Body of pancreas (tissue), 4 donors: ENCODE measurements at regions not wholly inside any gene's neighbourhood (a gene's known extent, or its start where the extent isn't known, plus 50 kb on each side); places are given as distances from the start of the nearest gene placed in this dataset.

Experiments used
- CTCF ChIP-seq, 7 experiments: fragments of 450-650 bp in 4 of 7; fragments of 200-600 bp in 3 of 7; sonication (generic) in 3 of 7; IDR thresholded peaks; one replicate each; pipeline ENCODE4 v1.5.1; 2016 to 2019; ENCODE audit warnings: antibody characterized with exemption in 7 of 7
- POLR2A ChIP-seq, 3 donors: fragments of 450-650 bp; IDR thresholded peaks; one replicate each; pipeline ENCODE4 v1.6.1; 2016; ENCODE audit warnings: antibody characterized with exemption in 3 of 3, mild to moderate bottlenecking in 2 of 3

DNA sequence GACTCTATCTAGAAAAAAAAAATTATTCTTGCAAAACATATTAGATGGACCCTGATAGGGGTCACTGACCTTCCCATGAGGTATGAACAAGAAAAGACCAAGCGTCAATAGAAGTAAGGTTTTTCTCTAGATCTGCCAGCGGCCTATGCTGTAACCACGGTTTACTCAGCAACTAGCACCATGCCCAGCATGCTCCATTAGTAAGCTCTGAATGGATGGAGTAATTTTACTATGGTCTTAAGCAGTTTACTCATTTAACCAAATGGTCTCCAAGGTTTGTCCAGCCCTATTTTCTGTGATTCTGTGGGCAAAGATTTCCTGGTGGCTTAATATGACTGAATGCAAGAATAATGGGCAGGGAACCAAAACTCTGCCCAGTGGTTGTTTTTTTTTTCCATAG lies 113.9 kb downstream of the ADSS2 start:
- TF ChIP-seq CTCF (IDR thresholded peaks at IDR 0.05) (no peak), POLR2A (IDR thresholded peaks at IDR 0.05) (no peak)
